ENCODE measurements at regions not wholly inside any gene's neighbourhood (a gene's known extent, or its start where the extent isn't known, plus 50 kb on each side); places are given as distances from the start of the nearest gene placed in this dataset.

DNA sequence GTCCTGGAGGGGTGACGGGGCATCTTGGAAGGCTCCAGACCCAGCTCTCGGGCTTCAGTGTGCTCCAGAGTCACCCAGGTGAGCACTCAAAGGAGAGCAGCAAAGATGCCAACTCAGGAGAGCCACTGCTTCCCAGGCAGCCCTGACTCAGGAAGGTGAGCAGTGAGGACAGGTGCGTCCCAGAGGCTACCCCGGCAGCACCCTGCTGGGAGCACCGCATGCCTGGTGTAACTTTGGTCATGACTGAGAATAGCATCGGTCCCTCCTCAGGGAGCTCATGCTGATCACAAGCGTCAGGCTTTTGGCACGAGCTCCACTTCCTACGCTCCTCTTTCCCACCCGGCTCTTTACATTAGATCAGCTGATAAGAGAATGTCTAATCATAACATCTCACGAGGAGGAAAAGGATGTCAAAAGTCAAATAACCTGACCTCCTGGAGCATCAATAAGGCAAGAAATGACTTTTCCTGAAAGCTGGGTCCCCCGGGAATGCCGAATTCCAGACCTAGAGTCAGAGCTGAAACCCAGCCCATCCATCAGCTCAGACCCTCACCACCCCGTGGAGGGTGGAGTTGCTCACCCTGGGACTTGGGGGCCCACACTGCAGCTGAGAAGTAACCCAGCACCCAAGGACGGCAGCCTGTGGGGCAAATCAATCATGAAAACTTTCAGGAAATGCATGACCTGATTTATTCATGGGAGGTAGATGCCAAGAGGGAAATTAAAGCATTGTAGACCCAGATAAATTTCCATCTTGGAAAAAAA is 248.8 kb downstream of the ACKR3 start:
- TF ChIP-seq, protein P1, sequence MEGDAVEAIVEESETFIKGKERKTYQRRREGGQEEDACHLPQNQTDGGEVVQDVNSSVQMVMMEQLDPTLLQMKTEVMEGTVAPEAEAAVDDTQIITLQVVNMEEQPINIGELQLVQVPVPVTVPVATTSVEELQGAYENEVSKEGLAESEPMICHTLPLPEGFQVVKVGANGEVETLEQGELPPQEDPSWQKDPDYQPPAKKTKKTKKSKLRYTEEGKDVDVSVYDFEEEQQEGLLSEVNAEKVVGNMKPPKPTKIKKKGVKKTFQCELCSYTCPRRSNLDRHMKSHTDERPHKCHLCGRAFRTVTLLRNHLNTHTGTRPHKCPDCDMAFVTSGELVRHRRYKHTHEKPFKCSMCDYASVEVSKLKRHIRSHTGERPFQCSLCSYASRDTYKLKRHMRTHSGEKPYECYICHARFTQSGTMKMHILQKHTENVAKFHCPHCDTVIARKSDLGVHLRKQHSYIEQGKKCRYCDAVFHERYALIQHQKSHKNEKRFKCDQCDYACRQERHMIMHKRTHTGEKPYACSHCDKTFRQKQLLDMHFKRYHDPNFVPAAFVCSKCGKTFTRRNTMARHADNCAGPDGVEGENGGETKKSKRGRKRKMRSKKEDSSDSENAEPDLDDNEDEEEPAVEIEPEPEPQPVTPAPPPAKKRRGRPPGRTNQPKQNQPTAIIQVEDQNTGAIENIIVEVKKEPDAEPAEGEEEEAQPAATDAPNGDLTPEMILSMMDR (IDR thresholded peaks at IDR 0.05; ENCODE audit: low read depth, low read length, missing control alignments), result no peak
- DNase-seq (ENCODE audit: low read depth), result no peak

GRCh38 chr2:236819275-236820002 is 249.8 kb downstream of the ACKR3 start:
- H3K4me3 ChIP-seq (ENCODE audit: low read depth, low read length), result no peak overlapping the region
- DNase-seq (ENCODE audit: low read depth), result no peak
- TF ChIP-seq, protein P1 (IDR thresholded peaks at IDR 0.05; ENCODE audit: low read depth, low read length, missing control alignments), result no peak

More for the DNA sequence above, 248.8 kb downstream of the ACKR3 start:
- no peak overlapping the region for H3K4me3 ChIP-seq (ENCODE audit: low read depth, low read length)

DNA sequence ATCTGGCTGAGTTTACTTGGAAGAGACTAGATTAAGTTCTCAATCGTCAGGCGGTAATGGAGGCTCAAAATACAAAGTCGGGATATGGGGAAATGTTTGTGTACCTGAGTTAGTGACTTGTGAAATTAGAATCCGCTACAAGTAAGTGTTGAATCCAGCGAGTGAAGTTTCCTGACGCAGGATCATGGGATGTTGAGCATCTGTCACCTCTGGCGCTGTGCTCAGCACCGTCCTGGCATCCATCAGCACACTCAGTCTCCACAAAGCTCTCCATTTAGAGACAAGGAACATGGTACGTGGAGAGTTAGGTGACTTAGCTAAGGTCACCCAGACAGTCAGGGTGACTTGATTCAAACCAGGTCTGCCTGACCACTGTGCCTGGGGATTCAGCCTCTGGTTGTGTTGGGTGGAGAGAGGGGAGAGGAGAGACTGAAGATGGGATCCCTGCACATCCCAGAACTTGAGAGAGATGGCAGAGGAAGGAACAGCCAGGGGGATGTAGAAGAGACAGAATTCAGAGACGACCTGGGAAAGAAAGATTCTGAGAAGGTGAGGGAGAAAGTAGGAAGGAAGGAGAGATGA is 251.2 kb downstream of the ACKR3 start:
- no peak for DNase-seq (ENCODE audit: low read depth)
- TF ChIP-seq, protein P1 (IDR thresholded peaks at IDR 0.05; ENCODE audit: low read depth, low read length, missing control alignments), result no peak
- no peak overlapping the region for H3K4me3 ChIP-seq (ENCODE audit: low read depth, low read length)

DNA sequence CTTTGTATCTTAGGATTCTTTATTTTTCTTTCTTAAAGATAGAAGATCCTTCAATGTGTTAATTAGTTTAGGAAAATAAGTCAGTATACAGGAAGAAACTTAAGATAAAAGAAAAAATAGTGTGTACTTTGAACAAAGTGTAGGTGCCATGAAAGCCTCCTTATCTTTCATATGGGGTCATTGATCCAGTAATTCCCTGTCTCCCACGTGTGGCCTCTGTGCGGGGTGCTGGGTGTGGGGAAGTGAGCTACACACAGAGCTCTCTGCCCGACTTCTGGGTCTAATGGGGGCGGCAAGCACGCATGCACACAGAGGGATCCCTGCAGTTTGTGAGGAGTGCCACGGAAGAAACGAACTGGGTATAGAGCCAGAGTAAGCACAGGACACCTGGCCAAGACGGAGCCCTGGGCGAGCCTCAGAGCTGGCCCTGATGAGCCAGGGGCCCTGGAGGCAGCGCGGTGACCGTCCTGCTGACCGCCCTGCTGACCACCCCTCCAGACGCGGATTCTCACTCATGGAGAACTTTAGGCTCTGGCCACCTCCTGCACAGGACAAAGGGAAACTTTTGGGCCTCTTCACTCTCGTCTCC is 253.5 kb downstream of the ACKR3 start:
- no peak overlapping the region for H3K4me3 ChIP-seq (ENCODE audit: low read depth, low read length)
- TF ChIP-seq, protein P1 (IDR thresholded peaks at IDR 0.05; ENCODE audit: low read depth, low read length, missing control alignments), result no peak
- DNase-seq (ENCODE audit: low read depth), result no peak

DNA sequence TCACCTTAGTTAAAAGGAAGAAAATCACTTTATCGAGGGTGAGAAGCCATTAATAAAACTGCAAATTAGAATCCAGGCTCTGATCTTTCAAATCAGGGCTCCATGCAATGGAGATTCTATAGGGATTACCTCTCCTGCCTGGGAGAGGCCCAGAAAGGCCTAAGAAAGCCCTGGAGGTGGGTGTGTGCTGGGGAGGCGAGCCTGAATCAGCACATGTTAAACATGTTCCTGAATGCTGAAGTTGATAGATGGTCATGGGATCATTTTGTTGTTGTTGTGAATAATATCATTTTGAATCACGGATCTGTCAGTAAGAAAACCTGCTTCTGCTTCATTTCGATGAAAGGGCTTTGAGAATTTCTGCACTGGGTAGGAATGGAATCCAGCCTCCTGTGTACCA is 254.3 kb downstream of the ACKR3 start:
- no peak for DNase-seq (ENCODE audit: low read depth)
- TF ChIP-seq, protein P1 (IDR thresholded peaks at IDR 0.05; ENCODE audit: low read depth, low read length, missing control alignments), result no peak
- H3K4me3 ChIP-seq (ENCODE audit: low read depth, low read length), result no peak overlapping the region

- H3K4me3 ChIP-seq (ENCODE audit: low read depth, low read length), result no peak overlapping the region
- no peak for DNase-seq (ENCODE audit: low read depth)
- TF ChIP-seq, protein P1 (IDR thresholded peaks at IDR 0.05; ENCODE audit: low read depth, low read length, missing control alignments), result no peak
These were observed 255.2 kb downstream of the ACKR3 start for GRCh38 chr2:236824836-236825235.

Data from GM12864 (cell line).